H9 (cell line): ENCODE measurements at regions not wholly inside any gene's neighbourhood (a gene's known extent, or its start where the extent isn't known, plus 50 kb on each side); places are given as distances from the start of the nearest gene placed in this dataset.

Experiments used
- DNase-seq: peaks from one replicate; pipeline ENCODE4 v3.0.0-alpha.2; 2017
- H2AFZ ChIP-seq: one replicate; pipeline ENCODE4 v1.6.1; 2013; ENCODE audit warnings: mild to moderate bottlenecking, low read length, control low read depth, moderate library complexity
- H2AK5ac ChIP-seq: 2 replicates; pipeline ENCODE4 v1.6.1; 2013; ENCODE audit warnings: low read length, control low read depth, mixed read lengths; ENCODE audit not compliant: insufficient read length
- H2BK120ac ChIP-seq: one replicate; pipeline ENCODE4 v1.6.1; 2013; ENCODE audit warnings: low read depth, mild to moderate bottlenecking, low read length, control low read depth, inconsistent platforms; ENCODE audit not compliant: poor library complexity, severe bottlenecking
- H2BK12ac ChIP-seq: 2 replicates; pipeline ENCODE4 v1.6.1; 2013; ENCODE audit warnings: low read length, control low read depth, mixed read lengths, low read depth; ENCODE audit not compliant: insufficient read length
- H2BK15ac ChIP-seq: 2 replicates; pipeline ENCODE4 v1.6.1; 2013; ENCODE audit warnings: low read depth, low read length, control low read depth
- H2BK20ac ChIP-seq: one replicate; pipeline ENCODE4 v1.6.1; 2013; ENCODE audit warnings: low read depth, mild to moderate bottlenecking, low read length, control low read depth, inconsistent platforms; ENCODE audit not compliant: poor library complexity, severe bottlenecking
- H2BK5ac ChIP-seq: 2 replicates; pipeline ENCODE4 v1.6.1; 2013; ENCODE audit warnings: low read length, control low read depth, mixed read lengths; ENCODE audit not compliant: insufficient read length
- H3K14ac ChIP-seq: 2 replicates; pipeline ENCODE4 v1.6.1; 2013; ENCODE audit warnings: low read length, control low read depth; ENCODE audit not compliant: insufficient read depth
- H3K18ac ChIP-seq: 2 replicates; pipeline ENCODE4 v1.6.1; 2013; ENCODE audit warnings: low read depth, mild to moderate bottlenecking, mixed read lengths, low read length, control low read depth; ENCODE audit not compliant: insufficient read length
- H3K23ac ChIP-seq: 2 replicates; pipeline ENCODE4 v1.6.1; 2013; ENCODE audit warnings: low read length, control low read depth, mixed read lengths, low read depth; ENCODE audit not compliant: insufficient read length
- H3K23me2 ChIP-seq: 2 replicates; pipeline ENCODE4 v1.6.1; 2013; ENCODE audit warnings: low read depth, mild to moderate bottlenecking, mixed read lengths, low read length, control low read depth; ENCODE audit not compliant: insufficient read length, poor library complexity, severe bottlenecking
- H3K27ac ChIP-seq: 2 replicates; pipeline ENCODE4 v1.5.1; 2013; ENCODE audit warnings: low read length, control low read depth, mixed read lengths, low read depth; ENCODE audit not compliant: insufficient read length
- H3K27me3 ChIP-seq: 2 replicates; pipeline ENCODE4 v1.6.1; 2013; ENCODE audit warnings: low read length, control low read depth, inconsistent platforms; ENCODE audit not compliant: insufficient read depth
- H3K4ac ChIP-seq: 2 replicates; pipeline ENCODE4 v1.6.1; 2013; ENCODE audit warnings: low read depth, mild to moderate bottlenecking, control low read depth, inconsistent platforms, low read length, moderate library complexity
- H3K4me1 ChIP-seq: 2 replicates; pipeline ENCODE4 v1.6.1; 2013; ENCODE audit warnings: low read length, control low read depth, inconsistent platforms; ENCODE audit not compliant: insufficient read depth
- H3K4me2 ChIP-seq: 2 replicates; pipeline ENCODE4 v1.6.1; 2013; ENCODE audit warnings: low read length, control low read depth, mixed read lengths; ENCODE audit not compliant: insufficient read length, insufficient read depth
- H3K56ac ChIP-seq: 2 replicates; pipeline ENCODE4 v1.6.1; 2013; ENCODE audit warnings: low read depth, mild to moderate bottlenecking, mixed read lengths, low read length, control low read depth; ENCODE audit not compliant: insufficient read length
- H3K79me1 ChIP-seq: 2 replicates; pipeline ENCODE4 v1.6.1; 2013; ENCODE audit warnings: low read depth, mild to moderate bottlenecking, moderate library complexity, low read length, control low read depth, inconsistent platforms; ENCODE audit not compliant: insufficient read depth, poor library complexity, severe bottlenecking
- H3K79me2 ChIP-seq: 2 replicates; pipeline ENCODE4 v1.6.1; 2013; ENCODE audit warnings: low read length, control low read depth, inconsistent platforms; ENCODE audit not compliant: insufficient read depth
- H3K9ac ChIP-seq: 2 replicates; pipeline ENCODE4 v1.6.1; 2013; ENCODE audit warnings: low read length, control low read depth, mixed read lengths; ENCODE audit not compliant: insufficient read length; ENCODE audit errors: extremely low read depth
- H3K9me3 ChIP-seq: one replicate; pipeline ENCODE4 v1.6.1; 2013; ENCODE audit warnings: low read depth, low read length, inconsistent platforms; ENCODE audit not compliant: control insufficient read depth
- H3T11ph ChIP-seq: one replicate; pipeline ENCODE4 v1.6.1; 2013; ENCODE audit warnings: mild to moderate bottlenecking, low read length, control low read depth, inconsistent platforms
- H4K20me1 ChIP-seq: one replicate; pipeline ENCODE4 v1.6.1; 2013; ENCODE audit not compliant: control insufficient read depth, insufficient read length, insufficient read depth
- H4K5ac ChIP-seq: 2 replicates; pipeline ENCODE4 v1.6.1; 2013; ENCODE audit warnings: low read depth, mild to moderate bottlenecking, mixed read lengths, low read length, control low read depth; ENCODE audit not compliant: insufficient read length
- H4K8ac ChIP-seq: replicated peaks from 2 replicates; pipeline ENCODE4 v1.6.1; 2013; ENCODE audit warnings: low read length, control low read depth, mixed read lengths, low read depth; ENCODE audit not compliant: insufficient read length
- H4K91ac ChIP-seq: 2 replicates; pipeline ENCODE4 v1.6.1; 2013; ENCODE audit warnings: low read depth, mild to moderate bottlenecking, moderate library complexity, mixed read lengths, low read length, control low read depth; ENCODE audit not compliant: insufficient read length
- H3K27ac Mint-ChIP-seq, 3 experiments: 2 replicates in 2 of 3; 3 replicates in 1 of 3; pipeline ENCODE4 v1.8.0; 2020 to 2021; ENCODE audit warnings: mixed read lengths in 3 of 3, mild to moderate bottlenecking in 1 of 3, moderate library complexity in 1 of 3
- H3K27me3 Mint-ChIP-seq: 2 replicates; pipeline ENCODE4 v1.8.0; 2021; ENCODE audit warnings: low read depth, mild to moderate bottlenecking, moderate library complexity, mixed read lengths
- H3K36me3 Mint-ChIP-seq, 3 experiments: 2 replicates in 2 of 3; 3 replicates in 1 of 3; pipeline ENCODE4 v1.8.0; 2020 to 2021; ENCODE audit warnings: low read depth in 3 of 3, mixed read lengths in 3 of 3; ENCODE audit not compliant: insufficient read depth in 1 of 3
- H3K4me1 Mint-ChIP-seq, 2 experiments: 2 replicates each; pipeline ENCODE4 v1.8.0; 2020; ENCODE audit warnings: mixed read lengths in 2 of 2
- H3K4me3 Mint-ChIP-seq, 2 experiments: 2 replicates in 1 of 2; 3 replicates in 1 of 2; pipeline ENCODE4 v1.8.0; 2020 to 2021; ENCODE audit warnings: mild to moderate bottlenecking in 2 of 2, mixed read lengths in 2 of 2, moderate library complexity in 1 of 2
- H3K9me3 Mint-ChIP-seq, 2 experiments: 2 replicates in 1 of 2; 3 replicates in 1 of 2; pipeline ENCODE4 v1.8.0; 2020; ENCODE audit warnings: mild to moderate bottlenecking in 2 of 2, mixed read lengths in 2 of 2, moderate library complexity in 1 of 2
- CTCF ChIP-seq: fragments of 200-600 bp; sonication (generic); conservative IDR thresholded peaks from 3 replicates; pipeline ENCODE4 v1.8.0; 2021; ENCODE audit warnings: antibody characterized with exemption, mild to moderate bottlenecking
- WGBS: extraction: QIAGEN DNeasy Blood & Tissue Kit; methylation state at CpG from one replicate; pipeline ENCODE4 v1.1.7; 2013; ENCODE audit warnings: missing lambda C conversion rate, low lambda C conversion rate, mixed read lengths; ENCODE audit not compliant: insufficient read length; ENCODE audit errors: extremely low coverage; 5-methylcytosine and 5-hydroxymethylcytosine counted together

GRCh38 chr14:36055681-36056225, 120.8 kb downstream of the PTCSC3 start:
- Histone ChIP-seq H3K9me3 (no peaks in the 10 kb centered on the region), H2AFZ (no peak overlapping the region), H3K4ac (no peak overlapping the region), H3K56ac (no peak overlapping the region), H3K23me2 (no peaks in the 10 kb centered on the region), H4K8ac (no peak overlapping the region), H3K27ac (no peak overlapping the region), H3K4me2 (no peak overlapping the region), H3K18ac (no peak overlapping the region), H2BK12ac (no peak overlapping the region), H2BK20ac (no peak overlapping the region), H3K23ac (no peak overlapping the region), H2AK5ac (no peak overlapping the region), H3K79me1 (no peaks in the 10 kb centered on the region), H3K14ac (no peak overlapping the region), H4K20me1 (no peaks in the 10 kb centered on the region), H3K9ac (no peak overlapping the region), H3K4me1 (0 out of 2 replicates have a peak, but pooled peaks cover 2% of the 10 kb centered on the region), H3K27me3 (no peaks in the 10 kb centered on the region), H3K79me2 (no peaks in the 10 kb centered on the region), H2BK15ac (no peak overlapping the region), H4K91ac (no peak overlapping the region), H2BK5ac (no peak overlapping the region), H3T11ph (no peak overlapping the region), H4K5ac (no peak overlapping the region), H2BK120ac (no peak overlapping the region)
- no peak for DNase-seq
- Mint-ChIP-seq H3K27ac (no peak overlapping the region), H3K9me3 (no peaks in the 10 kb centered on the region), H3K27me3 (no peaks in the 10 kb centered on the region; the same call in none of the 2 replicates), H3K36me3 (no peaks in the 10 kb centered on the region), H3K4me3 (no peak overlapping the region), H3K4me1 (0 out of 4 replicates have a peak, but pooled peaks cover 0 to 5% of the 10 kb centered on the region in 2 experiments)
- WGBS, result no CpG with 5 or more reads among the region's 3 CpGs
- TF ChIP-seq CTCF, result no peak
